GM06990 (cell line): ENCODE measurements at regions not wholly inside any gene's neighbourhood (a gene's known extent, or its start where the extent isn't known, plus 50 kb on each side); places are given as distances from the start of the nearest gene placed in this dataset.

ENCODE experiments used
- DNase-seq: peaks from one replicate; pipeline ENCODE4 v3.0.0-alpha.2; 2011; ENCODE audit not compliant: insufficient read length; ENCODE audit errors: extremely low read depth
- H3K27me3 ChIP-seq: replicated peaks from 2 replicates; pipeline ENCODE4 v1.6.0; 2011; ENCODE audit warnings: low read length; ENCODE audit not compliant: control insufficient read depth, insufficient read depth
- H3K36me3 ChIP-seq: 2 replicates; pipeline ENCODE4 v1.5.1; 2011; ENCODE audit warnings: low read length; ENCODE audit not compliant: control insufficient read depth, insufficient read depth
- H3K4me3 ChIP-seq: replicated peaks from 2 replicates; pipeline ENCODE4 v1.5.1; 2011; ENCODE audit warnings: low read depth, mild to moderate bottlenecking, control low read depth, low read length
- CTCF ChIP-seq: IDR thresholded peaks from 2 replicates; pipeline ENCODE4 v1.5.1; 2011; ENCODE audit warnings: low read length, control low read depth, mild to moderate bottlenecking, inconsistent platforms; ENCODE audit not compliant: insufficient read depth, poor library complexity, severe bottlenecking

GRCh38 chr5:35478856-35479682 is 138.6 kb upstream of the SPEF2 start:
- no peaks in the 10 kb centered on the region for H3K27me3 ChIP-seq
- TF ChIP-seq CTCF = no peak
- H3K4me3 ChIP-seq = no peak overlapping the region
- no peak for DNase-seq
- no peaks in the 10 kb centered on the region for H3K36me3 ChIP-seq

- no peak for TF ChIP-seq CTCF
- Histone ChIP-seq H3K27me3 (no peaks in the 10 kb centered on the region), H3K36me3 (no peaks in the 10 kb centered on the region), H3K4me3 (no peak overlapping the region)
- no peak for DNase-seq
Observed at GRCh38 chr5:35477911-35478310, 139.8 kb upstream of the SPEF2 start.

GRCh38 chr5:35477321-35477720 is 140.3 kb upstream of the SPEF2 start:
- DNase-seq = no peak
- no peaks in the 10 kb centered on the region for H3K36me3 ChIP-seq
- H3K27me3 ChIP-seq = no peaks in the 10 kb centered on the region
- no peak overlapping the region for H3K4me3 ChIP-seq
- no peak for TF ChIP-seq CTCF

- TF ChIP-seq CTCF = no peak
- Histone ChIP-seq H3K27me3 (no peaks in the 10 kb centered on the region), H3K4me3 (no peak overlapping the region), H3K36me3 (no peaks in the 10 kb centered on the region)
- DNase-seq = no peak
Observed at GRCh38 chr5:35476797-35477196, 140.9 kb upstream of the SPEF2 start.

GRCh38 chr5:35476036-35476435 is 141.6 kb upstream of the SPEF2 start:
- Histone ChIP-seq H3K4me3 (no peak overlapping the region), H3K36me3 (no peaks in the 10 kb centered on the region), H3K27me3 (no peaks in the 10 kb centered on the region; the same call in 1 of the 2 replicates)
- no peak for DNase-seq
- TF ChIP-seq CTCF = no peak
